ENCODE measurements at regions not wholly inside any gene's neighbourhood (a gene's known extent, or its start where the extent isn't known, plus 50 kb on each side); places are given as distances from the start of the nearest gene placed in this dataset.
A peak's percentile ranks its signal among the peaks of the same experiment; 100 is the strongest.

DNA sequence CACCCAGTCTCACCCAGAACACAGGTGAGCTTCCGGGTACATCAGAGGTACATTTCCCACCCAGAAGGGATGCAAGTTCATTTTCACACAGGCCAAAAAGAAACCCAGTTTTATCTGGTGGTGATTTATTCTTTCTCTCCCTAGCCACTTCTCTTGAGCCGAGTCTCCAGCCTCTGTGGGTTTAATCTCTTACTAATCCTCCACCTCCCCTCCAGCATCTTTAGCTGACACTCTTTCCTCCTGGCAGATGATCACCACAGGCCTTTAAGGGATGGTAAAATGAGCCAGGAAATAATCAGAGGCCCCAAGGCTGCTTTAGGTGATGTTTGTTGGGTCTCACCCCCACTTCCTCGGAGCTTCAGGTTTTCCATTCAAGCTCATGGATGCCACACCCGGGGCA is 145.7 kb upstream of the DLX2 start:
- CTCF ChIA-PET, result no interaction called here

DNA sequence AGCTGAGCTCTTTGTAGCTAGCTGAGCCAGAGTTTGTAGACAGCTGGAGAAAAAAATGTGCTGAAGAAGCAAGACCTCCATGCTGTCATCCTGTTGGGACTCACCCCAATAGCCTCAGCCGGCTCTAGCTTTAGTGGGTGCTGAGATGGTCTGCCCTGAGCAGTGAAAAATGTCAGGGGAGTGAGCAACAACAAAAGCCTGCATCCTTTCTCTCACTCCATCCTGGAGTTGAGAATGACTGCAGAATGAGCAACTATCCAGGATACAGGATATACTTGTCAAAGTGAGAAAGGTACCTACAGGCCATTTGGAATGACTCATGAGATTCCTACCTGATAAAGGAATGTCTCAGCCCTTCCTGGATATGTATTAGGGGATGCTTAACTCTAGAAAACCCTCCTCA is 146.1 kb upstream of the DLX2 start:
- no peaks in the 10 kb centered on the region for H3K9me3 ChIP-seq (ENCODE audit: control insufficient read depth, insufficient read depth, low read depth, low read length)
- H3K27ac ChIP-seq (ENCODE audit: low read length), result no peak overlapping the region
- peak; percentile 65 for ATAC-seq
- intact Hi-C loops (cut with micrococcal nuclease; ENCODE audit: unreplicated experiment) (no loop called here), in situ Hi-C loops (cut with HindIII; ENCODE audit: low pct_unique_long_range_greater_than_20kb, low sequenced_read_pairs) (no loop called here)
- no peak for DNase-seq (ENCODE audit: low read depth, low spot score)
- H3K36me3 ChIP-seq (ENCODE audit: control insufficient read depth, insufficient read depth, low read length), result no peaks in the 10 kb centered on the region
- no TSS peak for BruUV-seq (replicated peaks)
- H3K4me3 ChIP-seq (ENCODE audit: low read depth in 2 of 2, low read length in 2 of 2), result no peak overlapping the region
- ChIA-PET POLR2A (no interaction called here), CTCF (no interaction called here)
- no peaks in the 10 kb centered on the region for H3K27me3 ChIP-seq (ENCODE audit: control insufficient read depth, insufficient read depth, low read length)
- H3K4me1 ChIP-seq (ENCODE audit: control insufficient read depth, insufficient read depth, low read length), result peaks cover 8% of the 10 kb centered on the region
- no peak for TF ChIP-seq SIN3A (IDR thresholded peaks at IDR 0.05; ENCODE audit: borderline replicate concordance, insufficient read depth, low read depth, low read length)
- TF ChIP-seq POLR2AphosphoS5 (IDR thresholded peaks at IDR 0.05; ENCODE audit: low read depth, low read length), result no peak
- TF ChIP-seq, protein P1, sequence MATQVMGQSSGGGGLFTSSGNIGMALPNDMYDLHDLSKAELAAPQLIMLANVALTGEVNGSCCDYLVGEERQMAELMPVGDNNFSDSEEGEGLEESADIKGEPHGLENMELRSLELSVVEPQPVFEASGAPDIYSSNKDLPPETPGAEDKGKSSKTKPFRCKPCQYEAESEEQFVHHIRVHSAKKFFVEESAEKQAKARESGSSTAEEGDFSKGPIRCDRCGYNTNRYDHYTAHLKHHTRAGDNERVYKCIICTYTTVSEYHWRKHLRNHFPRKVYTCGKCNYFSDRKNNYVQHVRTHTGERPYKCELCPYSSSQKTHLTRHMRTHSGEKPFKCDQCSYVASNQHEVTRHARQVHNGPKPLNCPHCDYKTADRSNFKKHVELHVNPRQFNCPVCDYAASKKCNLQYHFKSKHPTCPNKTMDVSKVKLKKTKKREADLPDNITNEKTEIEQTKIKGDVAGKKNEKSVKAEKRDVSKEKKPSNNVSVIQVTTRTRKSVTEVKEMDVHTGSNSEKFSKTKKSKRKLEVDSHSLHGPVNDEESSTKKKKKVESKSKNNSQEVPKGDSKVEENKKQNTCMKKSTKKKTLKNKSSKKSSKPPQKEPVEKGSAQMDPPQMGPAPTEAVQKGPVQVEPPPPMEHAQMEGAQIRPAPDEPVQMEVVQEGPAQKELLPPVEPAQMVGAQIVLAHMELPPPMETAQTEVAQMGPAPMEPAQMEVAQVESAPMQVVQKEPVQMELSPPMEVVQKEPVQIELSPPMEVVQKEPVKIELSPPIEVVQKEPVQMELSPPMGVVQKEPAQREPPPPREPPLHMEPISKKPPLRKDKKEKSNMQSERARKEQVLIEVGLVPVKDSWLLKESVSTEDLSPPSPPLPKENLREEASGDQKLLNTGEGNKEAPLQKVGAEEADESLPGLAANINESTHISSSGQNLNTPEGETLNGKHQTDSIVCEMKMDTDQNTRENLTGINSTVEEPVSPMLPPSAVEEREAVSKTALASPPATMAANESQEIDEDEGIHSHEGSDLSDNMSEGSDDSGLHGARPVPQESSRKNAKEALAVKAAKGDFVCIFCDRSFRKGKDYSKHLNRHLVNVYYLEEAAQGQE (IDR thresholded peaks at IDR 0.05; ENCODE audit: insufficient read depth in 1 of 2, low read depth in 2 of 2, low read length in 1 of 2), result no peak
- TF ChIP-seq, protein P2, sequence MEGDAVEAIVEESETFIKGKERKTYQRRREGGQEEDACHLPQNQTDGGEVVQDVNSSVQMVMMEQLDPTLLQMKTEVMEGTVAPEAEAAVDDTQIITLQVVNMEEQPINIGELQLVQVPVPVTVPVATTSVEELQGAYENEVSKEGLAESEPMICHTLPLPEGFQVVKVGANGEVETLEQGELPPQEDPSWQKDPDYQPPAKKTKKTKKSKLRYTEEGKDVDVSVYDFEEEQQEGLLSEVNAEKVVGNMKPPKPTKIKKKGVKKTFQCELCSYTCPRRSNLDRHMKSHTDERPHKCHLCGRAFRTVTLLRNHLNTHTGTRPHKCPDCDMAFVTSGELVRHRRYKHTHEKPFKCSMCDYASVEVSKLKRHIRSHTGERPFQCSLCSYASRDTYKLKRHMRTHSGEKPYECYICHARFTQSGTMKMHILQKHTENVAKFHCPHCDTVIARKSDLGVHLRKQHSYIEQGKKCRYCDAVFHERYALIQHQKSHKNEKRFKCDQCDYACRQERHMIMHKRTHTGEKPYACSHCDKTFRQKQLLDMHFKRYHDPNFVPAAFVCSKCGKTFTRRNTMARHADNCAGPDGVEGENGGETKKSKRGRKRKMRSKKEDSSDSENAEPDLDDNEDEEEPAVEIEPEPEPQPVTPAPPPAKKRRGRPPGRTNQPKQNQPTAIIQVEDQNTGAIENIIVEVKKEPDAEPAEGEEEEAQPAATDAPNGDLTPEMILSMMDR (IDR thresholded peaks at IDR 0.05), result no peak
- TF ChIP-seq TCF7L2 (IDR thresholded peaks at IDR 0.05; ENCODE audit: low read depth, low read length), result no peak

More for the DNA sequence above, 145.7 kb upstream of the DLX2 start:
- ATAC-seq, result 0 out of 2 replicates have a peak, but pooled peaks have one; percentile 9
- Histone ChIP-seq H3K9me3 (ENCODE audit: control insufficient read depth, insufficient read depth, low read depth, low read length) (no peaks in the 10 kb centered on the region), H3K4me1 (ENCODE audit: control insufficient read depth, insufficient read depth, low read length) (peaks cover 6% of the 10 kb centered on the region), H3K4me3 (ENCODE audit: low read depth in 2 of 2, low read length in 2 of 2) (no peak overlapping the region), H3K27ac (ENCODE audit: low read length) (no peak overlapping the region), H3K36me3 (ENCODE audit: control insufficient read depth, insufficient read depth, low read length) (no peaks in the 10 kb centered on the region), H3K27me3 (ENCODE audit: control insufficient read depth, insufficient read depth, low read length) (no peaks in the 10 kb centered on the region)
- in situ Hi-C loops (cut with HindIII; ENCODE audit: low pct_unique_long_range_greater_than_20kb, low sequenced_read_pairs), result no loop called here
- DNase-seq (ENCODE audit: low read depth, low spot score), result no peak
- POLR2A ChIA-PET, result no interaction called here
- TF ChIP-seq, protein P2 (IDR thresholded peaks at IDR 0.05), result no peak
- TF ChIP-seq TCF7L2 (IDR thresholded peaks at IDR 0.05; ENCODE audit: low read depth, low read length), result no peak
- no peak for TF ChIP-seq SIN3A (IDR thresholded peaks at IDR 0.05; ENCODE audit: borderline replicate concordance, insufficient read depth, low read depth, low read length)
- TF ChIP-seq POLR2AphosphoS5 (IDR thresholded peaks at IDR 0.05; ENCODE audit: low read depth, low read length), result no peak
- no TSS peak for BruUV-seq (replicated peaks)
- intact Hi-C loops (cut with micrococcal nuclease; ENCODE audit: unreplicated experiment), result no loop called here

Measured in Panc1 (cell line).